HEK293 (cell line): ENCODE measurements at regions not wholly inside any gene's neighbourhood (a gene's known extent, or its start where the extent isn't known, plus 50 kb on each side); places are given as distances from the start of the nearest gene placed in this dataset.

Source experiments
- CTCF ChIA-PET: fragments of 350-600 bp; formaldehyde crosslinking; extraction: SDS; loops from one replicate; lab custom pipeline; 2021; ENCODE audit warnings: antibody characterized with exemption; lab: Yijun Ruan, JAX
- POLR2A ChIA-PET: fragments of 300-600 bp; formaldehyde crosslinking; extraction: SDS; loops from one replicate; lab custom pipeline; 2020; ENCODE audit warnings: antibody characterized with exemption, inconsistent platforms; lab: Yijun Ruan, JAX
- H3K27ac ChIP-seq: fragments of 200-500 bp; sonication (Bioruptor generic); 2 replicates; pipeline ENCODE4 v1.5.1; 2014; ENCODE audit warnings: low read depth, low read length, control low read depth, inconsistent platforms; ENCODE audit errors: extremely low read depth
- H3K36me3 ChIP-seq, 2 experiments: fragments of 200-500 bp in 1 of 2; sonication (Bioruptor generic) in 1 of 2; 1 replicate in 1 of 2; 2 replicates in 1 of 2; pipeline ENCODE4 v1.5.1; 2014 to 2017; ENCODE audit warnings: inconsistent platforms in 2 of 2, low read length in 2 of 2; ENCODE audit not compliant: control insufficient read depth in 2 of 2, insufficient read depth in 1 of 2
- H3K4me1 ChIP-seq: fragments of 200-500 bp; sonication (Bioruptor generic); 2 replicates; pipeline ENCODE4 v1.5.1; 2014; ENCODE audit warnings: mild to moderate bottlenecking, low read length, inconsistent platforms; ENCODE audit not compliant: control insufficient read depth, insufficient read depth
- H3K4me3 ChIP-seq: 2 replicates; pipeline ENCODE4 v1.5.1; 2011; ENCODE audit warnings: low read depth, mild to moderate bottlenecking, control low read depth, low read length, moderate library complexity
- H3K9me3 ChIP-seq: fragments of 200-500 bp; sonication (Bioruptor generic); 2 replicates; pipeline ENCODE4 v1.5.1; 2014; ENCODE audit warnings: low read depth, low read length, inconsistent platforms; ENCODE audit not compliant: control insufficient read depth, insufficient read depth
- BCL11A ChIP-seq: fragments of 450-650 bp; formaldehyde crosslinking; IDR thresholded peaks from 2 replicates; pipeline ENCODE4 v1.5.1; 2016; ENCODE audit warnings: low read depth, missing biosample characterization, missing genetic modification characterization
- GLIS1 ChIP-seq: fragments of 450-650 bp; formaldehyde crosslinking; IDR thresholded peaks from 2 replicates; pipeline ENCODE4 v1.5.1; 2016; ENCODE audit warnings: missing biosample characterization, missing genetic modification characterization
- PATZ1 ChIP-seq: fragments of 450-650 bp; formaldehyde crosslinking; IDR thresholded peaks from 2 replicates; pipeline ENCODE4 v1.5.1; 2016; ENCODE audit warnings: missing biosample characterization, missing genetic modification characterization
- REST ChIP-seq: fragments of 450-650 bp; formaldehyde crosslinking; IDR thresholded peaks from 2 replicates; pipeline ENCODE4 v1.5.1; 2016; ENCODE audit warnings: missing biosample characterization, missing genetic modification characterization
- ZBTB1 ChIP-seq: fragments of 450-650 bp; formaldehyde crosslinking; IDR thresholded peaks from 2 replicates; pipeline ENCODE4 v1.5.1; 2016; ENCODE audit warnings: missing biosample characterization, missing genetic modification characterization
- ZBTB44 ChIP-seq: fragments of 450-650 bp; IDR thresholded peaks from 2 replicates; pipeline ENCODE4 v1.5.1; 2018; ENCODE audit warnings: missing biosample characterization, mild to moderate bottlenecking, missing genetic modification characterization
- ZFP41 ChIP-seq: fragments of 450-650 bp; formaldehyde crosslinking; IDR thresholded peaks from 2 replicates; pipeline ENCODE4 v1.5.1; 2016; ENCODE audit warnings: missing biosample characterization, missing genetic modification characterization, borderline replicate concordance
- ZNF148 ChIP-seq: fragments of 450-650 bp; formaldehyde crosslinking; IDR thresholded peaks from 2 replicates; pipeline ENCODE4 v1.5.0; 2017; ENCODE audit warnings: missing biosample characterization, missing genetic modification characterization, borderline replicate concordance
- ZNF214 ChIP-seq: fragments of 450-650 bp; formaldehyde crosslinking; IDR thresholded peaks from 2 replicates; pipeline ENCODE4 v1.5.1; 2017; ENCODE audit warnings: missing biosample characterization, mild to moderate bottlenecking, missing genetic modification characterization, borderline replicate concordance
- ZNF416 ChIP-seq: fragments of 450-650 bp; formaldehyde crosslinking; IDR thresholded peaks from 2 replicates; pipeline ENCODE4 v1.5.1; 2016; ENCODE audit warnings: missing biosample characterization, missing genetic modification characterization

GRCh38 chr18:78793313-78794070 lies 186.1 kb upstream of the SALL3 start:
- no peak overlapping the region for H3K4me3 ChIP-seq
- CTCF ChIA-PET: interaction anchor here (0.6 kb wide), 1 partner anchor 82 kb away, joined by 3 read pairs; no protein-coding TSS in a partner anchor
- H3K27ac ChIP-seq: no peak overlapping the region
- no peak for TF ChIP-seq ZBTB44 (tag by site-specific recombination)
- TF ChIP-seq REST (tag by site-specific recombination): peak; percentile 68
- POLR2A ChIA-PET: interaction anchor here (0.7 kb wide), 1 partner anchor 412 kb away, joined by 4 read pairs; no protein-coding TSS in a partner anchor
- H3K9me3 ChIP-seq: no peaks in the 10 kb centered on the region
- H3K4me1 ChIP-seq: no peaks in the 10 kb centered on the region
- no peaks in the 10 kb centered on the region for H3K36me3 ChIP-seq

- no peaks in the 10 kb centered on the region for H3K4me1 ChIP-seq
- POLR2A ChIA-PET: no interaction called here
These were observed 185.6 kb upstream of the SALL3 start for GRCh38 chr18:78794071-78794430.

GRCh38 chr18:78796693-78797455 lies 182.7 kb upstream of the SALL3 start:
- TF ChIP-seq ZFP41 (tag by site-specific recombination) (no peak), ZNF148 (tag by site-specific recombination) (no peak), PATZ1 (tag by site-specific recombination) (no peak), ZNF214 (tag by site-specific recombination) (no peak), BCL11A (tag by site-specific recombination) (no peak), ZBTB1 (tag by site-specific recombination) (no peak)
- TF ChIP-seq, all 188 proteins: peak for 0
- ChIA-PET POLR2A (no interaction called here), CTCF (no interaction called here)
- no peaks in the 10 kb centered on the region for H3K36me3 ChIP-seq
- no peaks in the 10 kb centered on the region for H3K9me3 ChIP-seq
- no peak overlapping the region for H3K4me3 ChIP-seq
- no peaks in the 10 kb centered on the region for H3K4me1 ChIP-seq
- no peak overlapping the region for H3K27ac ChIP-seq

More at GRCh38 chr18:78794071-78794430, 185.6 kb upstream of the SALL3 start:
- Histone ChIP-seq H3K36me3 (no peaks in the 10 kb centered on the region), H3K4me3 (no peak overlapping the region), H3K27ac (no peak overlapping the region), H3K9me3 (no peaks in the 10 kb centered on the region)
- CTCF ChIA-PET: no interaction called here
- TF ChIP-seq ZNF416: no peak
- TF ChIP-seq GLIS1 (tag by site-specific recombination): peak; percentile 17; the same call in 1 of the 2 replicates
- no peak for TF ChIP-seq ZBTB44 (tag by site-specific recombination)
